HEK293 (cell line): ENCODE measurements at regions not wholly inside any gene's neighbourhood (a gene's known extent, or its start where the extent isn't known, plus 50 kb on each side); places are given as distances from the start of the nearest gene placed in this dataset.

ENCODE experiments used
- CTCF ChIA-PET: fragments of 350-600 bp; formaldehyde crosslinking; extraction: SDS; loops from one replicate; lab custom pipeline; 2021; ENCODE audit warnings: antibody characterized with exemption; lab: Yijun Ruan, JAX
- POLR2A ChIA-PET: fragments of 300-600 bp; formaldehyde crosslinking; extraction: SDS; loops from one replicate; lab custom pipeline; 2020; ENCODE audit warnings: antibody characterized with exemption, inconsistent platforms; lab: Yijun Ruan, JAX
- H3K27ac ChIP-seq: fragments of 200-500 bp; sonication (Bioruptor generic); 2 replicates; pipeline ENCODE4 v1.5.1; 2014; ENCODE audit warnings: low read depth, low read length, control low read depth, inconsistent platforms; ENCODE audit errors: extremely low read depth
- H3K36me3 ChIP-seq, 2 experiments: fragments of 200-500 bp in 1 of 2; sonication (Bioruptor generic) in 1 of 2; 1 replicate in 1 of 2; 2 replicates in 1 of 2; pipeline ENCODE4 v1.5.1; 2014 to 2017; ENCODE audit warnings: inconsistent platforms in 2 of 2, low read length in 2 of 2; ENCODE audit not compliant: control insufficient read depth in 2 of 2, insufficient read depth in 1 of 2
- H3K4me1 ChIP-seq: fragments of 200-500 bp; sonication (Bioruptor generic); 2 replicates; pipeline ENCODE4 v1.5.1; 2014; ENCODE audit warnings: mild to moderate bottlenecking, low read length, inconsistent platforms; ENCODE audit not compliant: control insufficient read depth, insufficient read depth
- H3K4me3 ChIP-seq: 2 replicates; pipeline ENCODE4 v1.5.1; 2011; ENCODE audit warnings: low read depth, mild to moderate bottlenecking, control low read depth, low read length, moderate library complexity
- H3K9me3 ChIP-seq: fragments of 200-500 bp; sonication (Bioruptor generic); 2 replicates; pipeline ENCODE4 v1.5.1; 2014; ENCODE audit warnings: low read depth, low read length, inconsistent platforms; ENCODE audit not compliant: control insufficient read depth, insufficient read depth
- FEZF1 ChIP-seq: fragments of 450-650 bp; formaldehyde crosslinking; IDR thresholded peaks from 2 replicates; pipeline ENCODE4 v1.5.1; 2016; ENCODE audit warnings: missing biosample characterization, missing genetic modification characterization
- IKZF3 ChIP-seq: fragments of 450-650 bp; IDR thresholded peaks from 2 replicates; pipeline ENCODE4 v1.5.0; 2018; ENCODE audit warnings: missing biosample characterization, mild to moderate bottlenecking, missing genetic modification characterization, moderate library complexity
- MYNN ChIP-seq: fragments of 450-650 bp; formaldehyde crosslinking; IDR thresholded peaks from 2 replicates; pipeline ENCODE4 v1.5.1; 2016; ENCODE audit warnings: missing biosample characterization, missing genetic modification characterization, borderline replicate concordance
- MZF1 ChIP-seq: fragments of 450-650 bp; formaldehyde crosslinking; IDR thresholded peaks from 2 replicates; pipeline ENCODE4 v1.5.1; 2017; ENCODE audit warnings: missing biosample characterization, missing genetic modification characterization, borderline replicate concordance
- PRDM10 ChIP-seq: fragments of 450-650 bp; formaldehyde crosslinking; IDR thresholded peaks from 2 replicates; pipeline ENCODE4 v1.5.1; 2016; ENCODE audit warnings: missing biosample characterization, missing genetic modification characterization
- PRDM6 ChIP-seq: fragments of 450-650 bp; formaldehyde crosslinking; IDR thresholded peaks from 2 replicates; pipeline ENCODE4 v1.5.1; 2017; ENCODE audit warnings: missing biosample characterization, missing genetic modification characterization
- SCRT1 ChIP-seq: fragments of 450-650 bp; formaldehyde crosslinking; IDR thresholded peaks from 2 replicates; pipeline ENCODE4 v1.5.1; 2016; ENCODE audit warnings: missing biosample characterization, missing genetic modification characterization, borderline replicate concordance
- SCRT2 ChIP-seq: fragments of 450-650 bp; formaldehyde crosslinking; IDR thresholded peaks from 2 replicates; pipeline ENCODE4 v1.5.1; 2016; ENCODE audit warnings: missing biosample characterization, missing genetic modification characterization
- ZBTB20 ChIP-seq: fragments of 450-650 bp; formaldehyde crosslinking; IDR thresholded peaks from 2 replicates; pipeline ENCODE4 v1.5.1; 2016; ENCODE audit warnings: missing biosample characterization, missing genetic modification characterization
- ZBTB6 ChIP-seq: fragments of 450-650 bp; formaldehyde crosslinking; IDR thresholded peaks from 2 replicates; pipeline ENCODE4 v1.5.1; 2017; ENCODE audit warnings: missing biosample characterization, missing genetic modification characterization
- ZBTB8A ChIP-seq: fragments of 450-650 bp; formaldehyde crosslinking; IDR thresholded peaks from 2 replicates; pipeline ENCODE4 v1.5.1; 2016; ENCODE audit warnings: missing biosample characterization, missing genetic modification characterization
- ZNF169 ChIP-seq: fragments of 450-650 bp; formaldehyde crosslinking; IDR thresholded peaks from 2 replicates; pipeline ENCODE4 v1.5.1; 2016; ENCODE audit warnings: missing biosample characterization, missing genetic modification characterization
- ZNF223 ChIP-seq: fragments of 450-650 bp; formaldehyde crosslinking; IDR thresholded peaks from 2 replicates; pipeline ENCODE4 v1.5.1; 2016; ENCODE audit warnings: missing biosample characterization, missing genetic modification characterization
- ZNF394 ChIP-seq: fragments of 450-650 bp; formaldehyde crosslinking; IDR thresholded peaks from 2 replicates; pipeline ENCODE4 v1.5.1; 2016; ENCODE audit warnings: missing biosample characterization, missing genetic modification characterization, mild to moderate bottlenecking, moderate library complexity, borderline replicate concordance
- ZNF398 ChIP-seq: fragments of 450-650 bp; formaldehyde crosslinking; IDR thresholded peaks from 2 replicates; pipeline ENCODE4 v1.5.1; 2017; ENCODE audit warnings: missing biosample characterization, missing genetic modification characterization
- ZNF488 ChIP-seq: fragments of 450-650 bp; formaldehyde crosslinking; IDR thresholded peaks from 2 replicates; pipeline ENCODE4 v1.5.1; 2016; ENCODE audit warnings: missing biosample characterization, missing genetic modification characterization
- ZNF560 ChIP-seq: fragments of 450-650 bp; formaldehyde crosslinking; IDR thresholded peaks from 2 replicates; pipeline ENCODE4 v1.5.1; 2017; ENCODE audit warnings: missing biosample characterization, missing genetic modification characterization, borderline replicate concordance
- ZNF610 ChIP-seq: fragments of 450-650 bp; formaldehyde crosslinking; IDR thresholded peaks from 2 replicates; pipeline ENCODE4 v1.5.1; 2016; ENCODE audit warnings: missing biosample characterization, missing genetic modification characterization, borderline replicate concordance
- ZNF623 ChIP-seq: fragments of 450-650 bp; formaldehyde crosslinking; IDR thresholded peaks from 2 replicates; pipeline ENCODE4 v1.5.1; 2016; ENCODE audit warnings: missing biosample characterization, missing genetic modification characterization

GRCh38 chr1:38418195-38419030 lies 371.8 kb upstream of the POU3F1 start:
- ChIA-PET POLR2A (interaction anchor here (0.6 kb wide), 1 partner anchor 76 kb away, joined by 4 read pairs; no protein-coding TSS in a partner anchor), CTCF (no interaction called here)
- 0 out of 2 replicates have a peak overlapping the region, but pooled peaks have one; percentile 1 for H3K27ac ChIP-seq
- H3K9me3 ChIP-seq, result no peaks in the 10 kb centered on the region
- H3K4me1 ChIP-seq, result no peaks in the 10 kb centered on the region; the same call in 1 of the 2 replicates
- H3K36me3 ChIP-seq, result no peaks in the 10 kb centered on the region
- TF ChIP-seq ZNF623 (tag by site-specific recombination) (no peak), ZNF394 (tag by site-specific recombination) (no peak), IKZF3 (no peak), MZF1 (tag by site-specific recombination) (peak; percentile 92), PRDM6 (tag by site-specific recombination) (peak; percentile 51; the same call in 1 of the 2 replicates), ZNF488 (tag by site-specific recombination) (no peak), SCRT1 (tag by site-specific recombination) (peak; percentile 14; the same call in 1 of the 2 replicates), SCRT2 (tag by site-specific recombination) (peak; percentile 68), ZNF560 (tag by site-specific recombination) (no peak), ZBTB6 (no peak), ZNF169 (no peak), ZBTB8A (tag by site-specific recombination) (peak; percentile 31; the same call in 1 of the 2 replicates), FEZF1 (0 out of 2 replicates have a peak, but pooled peaks have one; percentile 11), ZBTB20 (tag by site-specific recombination) (peak; percentile 32; the same call in 1 of the 2 replicates), ZNF223 (tag by site-specific recombination) (no peak), MYNN (tag by site-specific recombination) (no peak), PRDM10 (tag by site-specific recombination) (peak; percentile 41), ZNF610 (no peak), ZNF398 (tag by site-specific recombination) (peak; percentile 67)
- H3K4me3 ChIP-seq, result no peak overlapping the region
